ENCODE measurements at regions not wholly inside any gene's neighbourhood (a gene's known extent, or its start where the extent isn't known, plus 50 kb on each side); places are given as distances from the start of the nearest gene placed in this dataset.

- no peaks in the 10 kb centered on the region for H3K36me3 ChIP-seq (ENCODE audit: control insufficient read depth, insufficient read depth, low read length)
- no peak for DNase-seq (ENCODE audit: low read depth)
- POLR2A ChIA-PET = no interaction called here
- no peaks in the 10 kb centered on the region for H3K27me3 ChIP-seq (ENCODE audit: control insufficient read depth, insufficient read depth, low read length)
- no peak overlapping the region for H3K4me3 ChIP-seq (ENCODE audit: low read depth, low read length)
- TF ChIP-seq, protein P1, sequence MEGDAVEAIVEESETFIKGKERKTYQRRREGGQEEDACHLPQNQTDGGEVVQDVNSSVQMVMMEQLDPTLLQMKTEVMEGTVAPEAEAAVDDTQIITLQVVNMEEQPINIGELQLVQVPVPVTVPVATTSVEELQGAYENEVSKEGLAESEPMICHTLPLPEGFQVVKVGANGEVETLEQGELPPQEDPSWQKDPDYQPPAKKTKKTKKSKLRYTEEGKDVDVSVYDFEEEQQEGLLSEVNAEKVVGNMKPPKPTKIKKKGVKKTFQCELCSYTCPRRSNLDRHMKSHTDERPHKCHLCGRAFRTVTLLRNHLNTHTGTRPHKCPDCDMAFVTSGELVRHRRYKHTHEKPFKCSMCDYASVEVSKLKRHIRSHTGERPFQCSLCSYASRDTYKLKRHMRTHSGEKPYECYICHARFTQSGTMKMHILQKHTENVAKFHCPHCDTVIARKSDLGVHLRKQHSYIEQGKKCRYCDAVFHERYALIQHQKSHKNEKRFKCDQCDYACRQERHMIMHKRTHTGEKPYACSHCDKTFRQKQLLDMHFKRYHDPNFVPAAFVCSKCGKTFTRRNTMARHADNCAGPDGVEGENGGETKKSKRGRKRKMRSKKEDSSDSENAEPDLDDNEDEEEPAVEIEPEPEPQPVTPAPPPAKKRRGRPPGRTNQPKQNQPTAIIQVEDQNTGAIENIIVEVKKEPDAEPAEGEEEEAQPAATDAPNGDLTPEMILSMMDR (IDR thresholded peaks at IDR 0.05; ENCODE audit: insufficient read depth, low read depth, low read length) = no peak
- CTCF ChIA-PET = interaction anchor here (0.9 kb wide), 1 partner anchor 31 kb away, joined by 3 read pairs; no protein-coding TSS in a partner anchor
Observed at GRCh38 chr3:68468695-68469375, 463.5 kb downstream of the TAFA4 start.

- POLR2A ChIA-PET = no interaction called here
- Histone ChIP-seq H3K36me3 (ENCODE audit: control insufficient read depth, insufficient read depth, low read length) (no peaks in the 10 kb centered on the region), H3K27me3 (ENCODE audit: control insufficient read depth, insufficient read depth, low read length) (no peaks in the 10 kb centered on the region), H3K4me3 (ENCODE audit: low read depth, low read length) (no peak overlapping the region)
- no peak for DNase-seq (ENCODE audit: low read depth)
- TF ChIP-seq, protein P1 (IDR thresholded peaks at IDR 0.05; ENCODE audit: insufficient read depth, low read depth, low read length) = no peak
- CTCF ChIA-PET = no interaction called here
Observed at GRCh38 chr3:68467465-68467864, 464.9 kb downstream of the TAFA4 start.

DNA sequence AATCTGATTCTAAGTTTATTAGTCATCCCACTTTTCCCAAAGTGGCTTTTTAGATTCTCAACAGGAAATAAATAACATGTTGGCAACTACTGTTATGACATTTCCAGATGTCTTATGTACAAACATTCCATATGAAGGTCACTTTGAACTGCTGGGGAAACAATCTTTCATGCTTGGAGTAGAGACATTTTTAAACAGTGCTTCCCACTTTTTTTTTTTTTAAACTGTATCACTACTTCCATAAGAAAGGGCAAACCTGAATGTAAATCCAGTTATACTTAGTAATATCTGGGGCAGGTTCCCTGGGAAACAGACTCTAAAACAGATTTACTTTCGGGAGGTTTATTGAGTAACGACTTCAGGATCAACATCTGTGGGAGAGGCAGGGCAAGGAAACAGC lies 473.8 kb downstream of the TAFA4 start:
- TF ChIP-seq, protein P1 (IDR thresholded peaks at IDR 0.05; ENCODE audit: insufficient read depth, low read depth, low read length) = no peak
- no peaks in the 10 kb centered on the region for H3K27me3 ChIP-seq (ENCODE audit: control insufficient read depth, insufficient read depth, low read length)
- no peak overlapping the region for H3K4me3 ChIP-seq (ENCODE audit: low read depth, low read length)
- POLR2A ChIA-PET = no interaction called here
- DNase-seq (ENCODE audit: low read depth) = peak; percentile 5
- H3K36me3 ChIP-seq (ENCODE audit: control insufficient read depth, insufficient read depth, low read length) = no peaks in the 10 kb centered on the region
- CTCF ChIA-PET = no interaction called here

GRCh38 chr3:68448510-68449383 lies 483.6 kb downstream of the TAFA4 start:
- no peak for DNase-seq (ENCODE audit: low read depth)
- H3K4me3 ChIP-seq (ENCODE audit: low read depth, low read length) = no peak overlapping the region
- no peaks in the 10 kb centered on the region for H3K36me3 ChIP-seq (ENCODE audit: control insufficient read depth, insufficient read depth, low read length)
- TF ChIP-seq, protein P1 (IDR thresholded peaks at IDR 0.05; ENCODE audit: insufficient read depth, low read depth, low read length) = no peak
- H3K27me3 ChIP-seq (ENCODE audit: control insufficient read depth, insufficient read depth, low read length) = no peaks in the 10 kb centered on the region
- ChIA-PET POLR2A (no interaction called here), CTCF (no interaction called here)

GRCh38 chr3:68447885-68448284 lies 484.5 kb downstream of the TAFA4 start:
- ChIA-PET POLR2A (no interaction called here), CTCF (no interaction called here)
- TF ChIP-seq, protein P1 (IDR thresholded peaks at IDR 0.05; ENCODE audit: insufficient read depth, low read depth, low read length) = no peak
- H3K4me3 ChIP-seq (ENCODE audit: low read depth, low read length) = no peak overlapping the region
- no peaks in the 10 kb centered on the region for H3K36me3 ChIP-seq (ENCODE audit: control insufficient read depth, insufficient read depth, low read length)
- no peaks in the 10 kb centered on the region for H3K27me3 ChIP-seq (ENCODE audit: control insufficient read depth, insufficient read depth, low read length)
- no peak for DNase-seq (ENCODE audit: low read depth)
